ENCODE measurements at regions not wholly inside any gene's neighbourhood (a gene's known extent, or its start where the extent isn't known, plus 50 kb on each side); places are given as distances from the start of the nearest gene placed in this dataset.

DNA sequence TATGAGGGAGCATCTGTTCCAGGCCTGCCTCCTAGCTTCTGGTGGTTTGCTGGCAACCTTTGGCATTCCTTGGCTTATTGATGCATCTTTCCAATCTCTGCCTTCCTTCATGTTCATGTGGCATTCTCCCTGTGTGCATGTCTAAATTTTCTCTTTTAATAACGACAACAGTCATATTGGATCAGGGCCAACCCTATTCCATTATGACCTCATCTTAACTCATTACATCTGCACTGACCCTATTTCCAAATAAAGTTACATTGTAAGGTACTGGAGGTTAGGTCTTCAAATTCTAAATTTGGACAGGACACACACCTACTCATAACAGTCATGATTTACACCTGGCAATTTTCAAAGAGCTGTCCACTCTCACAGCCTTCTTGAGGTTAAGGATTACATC is 117.2 kb upstream of the FGGY start:
- Histone ChIP-seq H3K27ac (replicated peaks; ENCODE audit: low read length) (no peak overlapping the region), H3K79me1 (ENCODE audit: low read depth, low read length) (no peaks in the 10 kb centered on the region), H2BK12ac (ENCODE audit: low read length) (no peak overlapping the region)

GRCh38 chr1:59180735-59181134 is 116.2 kb upstream of the FGGY start:
- Histone ChIP-seq H2BK15ac (ENCODE audit: low read length) (no peak overlapping the region), H3K27ac (replicated peaks; ENCODE audit: low read length) (no peak overlapping the region), H2AFZ (ENCODE audit: low read length) (no peak overlapping the region), H3K18ac (ENCODE audit: low read length) (no peak overlapping the region), H3K9me3 (replicated peaks in 1 of 2; ENCODE audit: control insufficient read depth in 2 of 2, insufficient read depth in 1 of 2, low read depth in 1 of 2, low read length in 2 of 2) (peaks cover 0 to 7% of the 10 kb centered on the region in 2 donors), H3K36me3 (replicated peaks in 1 of 2; ENCODE audit: control insufficient read depth in 2 of 2, insufficient read depth in 2 of 2, low read length in 2 of 2) (no peaks in the 10 kb centered on the region), H3K23ac (ENCODE audit: low read depth, low read length, poor library complexity) (no peak overlapping the region), H2AK5ac (ENCODE audit: low read depth, low read length) (no peak overlapping the region), H3K4me3 (ENCODE audit: low read length in 2 of 2) (no peak overlapping the region), H3K27me3 (ENCODE audit: control insufficient read depth in 3 of 3, insufficient read depth in 3 of 3, low read depth in 1 of 3, low read length in 3 of 3) (no peaks in the 10 kb centered on the region), H2BK5ac (ENCODE audit: low read length) (no peak overlapping the region), H3K4me2 (ENCODE audit: insufficient read depth, low read length, poor library complexity, severe bottlenecking) (no peak overlapping the region), H3K79me1 (ENCODE audit: low read depth, low read length) (no peaks in the 10 kb centered on the region), H3K9ac (ENCODE audit: low read depth, low read length, poor library complexity) (no peak overlapping the region), H4K8ac (ENCODE audit: low read depth, low read length) (no peak overlapping the region), H2BK120ac (ENCODE audit: low read depth, low read length) (no peak overlapping the region), H4K91ac (ENCODE audit: low read depth, low read length, poor library complexity) (no peak overlapping the region), H2BK12ac (ENCODE audit: low read length) (no peak overlapping the region), H3K4me1 (ENCODE audit: control insufficient read depth in 2 of 2, insufficient read depth in 1 of 2, low read depth in 1 of 2, low read length in 2 of 2) (peaks cover 1 to 9% of the 10 kb centered on the region in 2 donors), H3K14ac (ENCODE audit: low read length) (no peak overlapping the region), H3K4ac (ENCODE audit: low read length) (no peak overlapping the region)
- DNase-seq (ENCODE audit: low spot score), result no peak
- no CpG with 5 or more reads among the region's 2 CpGs for WGBS, 2 donors (ENCODE audit: extremely low coverage in 2 of 2, insufficient read length in 2 of 2, insufficient replicate concordance in 1 of 2)

More for the DNA sequence above, 117.2 kb upstream of the FGGY start:
- Histone ChIP-seq H3K9me3 (replicated peaks in 1 of 2; ENCODE audit: control insufficient read depth in 2 of 2, insufficient read depth in 1 of 2, low read depth in 1 of 2, low read length in 2 of 2) (peaks cover 0 to 7% of the 10 kb centered on the region in 2 donors), H3K4me3 (ENCODE audit: low read length in 2 of 2) (no peak overlapping the region), H2BK120ac (ENCODE audit: low read depth, low read length) (no peak overlapping the region), H2BK15ac (ENCODE audit: low read length) (no peak overlapping the region), H3K18ac (ENCODE audit: low read length) (no peak overlapping the region), H3K14ac (ENCODE audit: low read length) (no peak overlapping the region), H3K27me3 (ENCODE audit: control insufficient read depth in 3 of 3, insufficient read depth in 3 of 3, low read depth in 1 of 3, low read length in 3 of 3) (no peaks in the 10 kb centered on the region), H4K8ac (ENCODE audit: low read depth, low read length) (no peak overlapping the region), H3K9ac (ENCODE audit: low read depth, low read length, poor library complexity) (no peak overlapping the region), H3K4me2 (ENCODE audit: insufficient read depth, low read length, poor library complexity, severe bottlenecking) (no peak overlapping the region), H4K91ac (ENCODE audit: low read depth, low read length, poor library complexity) (no peak overlapping the region), H3K4me1 (ENCODE audit: control insufficient read depth in 2 of 2, insufficient read depth in 1 of 2, low read depth in 1 of 2, low read length in 2 of 2) (peaks cover 1 to 9% of the 10 kb centered on the region in 2 donors), H3K36me3 (replicated peaks in 1 of 2; ENCODE audit: control insufficient read depth in 2 of 2, insufficient read depth in 2 of 2, low read length in 2 of 2) (no peaks in the 10 kb centered on the region), H3K4ac (ENCODE audit: low read length) (no peak overlapping the region), H3K23ac (ENCODE audit: low read depth, low read length, poor library complexity) (no peak overlapping the region), H2AFZ (ENCODE audit: low read length) (no peak overlapping the region), H2BK5ac (ENCODE audit: low read length) (no peak overlapping the region), H2AK5ac (ENCODE audit: low read depth, low read length) (no peak overlapping the region)
- DNase-seq (ENCODE audit: low spot score), result no peak
- no CpG with 5 or more reads among the region's 1 CpG for WGBS, 2 donors (ENCODE audit: extremely low coverage in 2 of 2, insufficient read length in 2 of 2, insufficient replicate concordance in 1 of 2)

- Histone ChIP-seq H3K4ac (ENCODE audit: low read length) (no peak overlapping the region), H3K4me3 (ENCODE audit: low read length in 2 of 2) (no peak overlapping the region)
These were observed 113.1 kb upstream of the FGGY start for GRCh38 chr1:59183749-59184317.

GRCh38 chr1:59184365-59184905 is 112.5 kb upstream of the FGGY start:
- no peak for DNase-seq (ENCODE audit: low spot score)
- Histone ChIP-seq H3K9me3 (replicated peaks in 1 of 2; ENCODE audit: control insufficient read depth in 2 of 2, insufficient read depth in 1 of 2, low read depth in 1 of 2, low read length in 2 of 2) (no peaks in the 10 kb centered on the region), H3K14ac (ENCODE audit: low read length) (no peak overlapping the region), H3K18ac (ENCODE audit: low read length) (no peak overlapping the region), H2BK120ac (ENCODE audit: low read depth, low read length) (no peak overlapping the region), H3K36me3 (replicated peaks in 1 of 2; ENCODE audit: control insufficient read depth in 2 of 2, insufficient read depth in 2 of 2, low read length in 2 of 2) (no peaks in the 10 kb centered on the region), H2BK5ac (ENCODE audit: low read length) (no peak overlapping the region), H3K23ac (ENCODE audit: low read depth, low read length, poor library complexity) (no peak overlapping the region), H3K4ac (ENCODE audit: low read length) (no peak overlapping the region), H2BK15ac (ENCODE audit: low read length) (no peak overlapping the region), H2AFZ (ENCODE audit: low read length) (peak overlapping the region; percentile 13), H3K27me3 (ENCODE audit: control insufficient read depth in 3 of 3, insufficient read depth in 3 of 3, low read depth in 1 of 3, low read length in 3 of 3) (no peaks in the 10 kb centered on the region), H3K4me2 (ENCODE audit: insufficient read depth, low read length, poor library complexity, severe bottlenecking) (no peak overlapping the region), H3K4me3 (ENCODE audit: low read length in 2 of 2) (no peak overlapping the region), H3K79me1 (ENCODE audit: low read depth, low read length) (no peaks in the 10 kb centered on the region), H3K27ac (replicated peaks; ENCODE audit: low read length) (no peak overlapping the region), H2AK5ac (ENCODE audit: low read depth, low read length) (no peak overlapping the region), H4K8ac (ENCODE audit: low read depth, low read length) (no peak overlapping the region), H4K91ac (ENCODE audit: low read depth, low read length, poor library complexity) (no peak overlapping the region), H3K9ac (ENCODE audit: low read depth, low read length, poor library complexity) (no peak overlapping the region), H2BK12ac (ENCODE audit: low read length) (no peak overlapping the region), H3K4me1 (ENCODE audit: control insufficient read depth in 2 of 2, insufficient read depth in 1 of 2, low read depth in 1 of 2, low read length in 2 of 2) (no peaks in the 10 kb centered on the region)
- no CpG with 5 or more reads among the region's 5 CpGs for WGBS, 2 donors (ENCODE audit: extremely low coverage in 2 of 2, insufficient read length in 2 of 2, insufficient replicate concordance in 1 of 2)

More at GRCh38 chr1:59183749-59184317, 113.1 kb upstream of the FGGY start:
- H2BK15ac ChIP-seq (ENCODE audit: low read length), result no peak overlapping the region
- no peak overlapping the region for H3K4me2 ChIP-seq (ENCODE audit: insufficient read depth, low read length, poor library complexity, severe bottlenecking)
- no peak overlapping the region for H4K8ac ChIP-seq (ENCODE audit: low read depth, low read length)
- no peak overlapping the region for H3K23ac ChIP-seq (ENCODE audit: low read depth, low read length, poor library complexity)
- no peak overlapping the region for H2BK12ac ChIP-seq (ENCODE audit: low read length)
- no peak overlapping the region for H2AK5ac ChIP-seq (ENCODE audit: low read depth, low read length)
- H3K14ac ChIP-seq (ENCODE audit: low read length), result no peak overlapping the region
- H2BK5ac ChIP-seq (ENCODE audit: low read length), result no peak overlapping the region
- no peak overlapping the region for H2BK120ac ChIP-seq (ENCODE audit: low read depth, low read length)
- no CpG with 5 or more reads among the region's 3 CpGs for WGBS, 2 donors (ENCODE audit: extremely low coverage in 2 of 2, insufficient read length in 2 of 2, insufficient replicate concordance in 1 of 2)
- no peak for DNase-seq (ENCODE audit: low spot score)
- H3K9ac ChIP-seq (ENCODE audit: low read depth, low read length, poor library complexity), result no peak overlapping the region
- H4K91ac ChIP-seq (ENCODE audit: low read depth, low read length, poor library complexity), result no peak overlapping the region
- no peak overlapping the region for H3K27ac ChIP-seq (replicated peaks; ENCODE audit: low read length)
- no peak overlapping the region for H3K18ac ChIP-seq (ENCODE audit: low read length)
- H3K9me3 ChIP-seq (replicated peaks in 1 of 2; ENCODE audit: control insufficient read depth in 2 of 2, insufficient read depth in 1 of 2, low read depth in 1 of 2, low read length in 2 of 2), result no peaks in the 10 kb centered on the region
- H2AFZ ChIP-seq (ENCODE audit: low read length), result peak overlapping the region; percentile 13
- no peaks in the 10 kb centered on the region for H3K36me3 ChIP-seq (replicated peaks in 1 of 2; ENCODE audit: control insufficient read depth in 2 of 2, insufficient read depth in 2 of 2, low read length in 2 of 2)
- H3K4me1 ChIP-seq (ENCODE audit: control insufficient read depth in 2 of 2, insufficient read depth in 1 of 2, low read depth in 1 of 2, low read length in 2 of 2), result peaks cover 0 to 4% of the 10 kb centered on the region in 2 donors
- no peaks in the 10 kb centered on the region for H3K79me1 ChIP-seq (ENCODE audit: low read depth, low read length)
- no peaks in the 10 kb centered on the region for H3K27me3 ChIP-seq (ENCODE audit: control insufficient read depth in 3 of 3, insufficient read depth in 3 of 3, low read depth in 1 of 3, low read length in 3 of 3)
